CD14-positive monocyte (primary cell): ENCODE measurements at regions not wholly inside any gene's neighbourhood (a gene's known extent, or its start where the extent isn't known, plus 50 kb on each side); places are given as distances from the start of the nearest gene placed in this dataset.

Source experiments
- DNase-seq, 3 donors: peaks; one replicate each; pipeline ENCODE4 v3.0.0-alpha.2; 2011 to 2022
- H2AFZ ChIP-seq: 2 replicates; pipeline ENCODE4 v1.6.0; 2012; ENCODE audit warnings: mild to moderate bottlenecking, low read depth, low read length, inconsistent platforms; ENCODE audit not compliant: insufficient read depth, poor library complexity, severe bottlenecking
- H3K27ac ChIP-seq, 2 donors: 1 replicate in 1 of 2; 2 replicates in 1 of 2; pipeline ENCODE4 v1.5.1; 2012 to 2013; ENCODE audit warnings: low read length in 2 of 2, control low read depth in 1 of 2, inconsistent platforms in 1 of 2, low read depth in 1 of 2, mild to moderate bottlenecking in 1 of 2
- H3K27me3 ChIP-seq, 2 donors: one replicate each; pipeline versions ENCODE4 v1.6.0 to v1.6.1; 2011 to 2013; ENCODE audit warnings: low read length in 2 of 2; ENCODE audit not compliant: control insufficient read depth in 2 of 2, insufficient read depth in 2 of 2
- H3K36me3 ChIP-seq, 2 donors: replicated peaks in 1 of 2; 1 replicate in 1 of 2; 2 replicates in 1 of 2; pipeline versions ENCODE4 v1.5.1 to v1.6.1; 2012 to 2013; ENCODE audit warnings: low read length in 2 of 2, control low read depth in 1 of 2, inconsistent platforms in 1 of 2, mild to moderate bottlenecking in 1 of 2; ENCODE audit not compliant: insufficient read depth in 2 of 2, control insufficient read depth in 1 of 2
- H3K4me1 ChIP-seq, 2 donors: 1 replicate in 1 of 2; 2 replicates in 1 of 2; pipeline versions ENCODE4 v1.5.1 to v1.6.1; 2012 to 2013; ENCODE audit warnings: low read length in 2 of 2, control low read depth in 1 of 2, inconsistent platforms in 1 of 2, mild to moderate bottlenecking in 1 of 2, moderate library complexity in 1 of 2; ENCODE audit not compliant: insufficient read depth in 2 of 2, control insufficient read depth in 1 of 2
- H3K4me2 ChIP-seq: replicated peaks from 2 replicates; pipeline ENCODE3; 2012; ENCODE audit warnings: low read length, moderate library complexity, mild to moderate bottlenecking; ENCODE audit not compliant: poor library complexity, severe bottlenecking; ENCODE audit errors: extremely low read depth
- H3K4me3 ChIP-seq, 3 experiments: fragments of 200-600 bp in 1 of 3; sonication (generic) in 1 of 3; replicated peaks in 1 of 3; 1 replicate in 2 of 3; 2 replicates in 1 of 3; pipeline ENCODE4 v1.5.1; 2011 to 2013; ENCODE audit warnings: low read length in 3 of 3, mild to moderate bottlenecking in 3 of 3, control low read depth in 2 of 3, low read depth in 2 of 3, inconsistent platforms in 1 of 3, moderate library complexity in 1 of 3
- H3K79me2 ChIP-seq: 2 replicates; pipeline ENCODE4 v1.6.0; 2012; ENCODE audit warnings: mild to moderate bottlenecking, control low read depth, inconsistent platforms, low read length, moderate library complexity; ENCODE audit not compliant: insufficient read depth
- H3K9ac ChIP-seq: 2 replicates; pipeline ENCODE4 v1.6.0; 2017; ENCODE audit warnings: low read length, mild to moderate bottlenecking; ENCODE audit not compliant: insufficient read depth, poor library complexity, severe bottlenecking
- H3K9me3 ChIP-seq, 2 donors: replicated peaks in 1 of 2; 1 replicate in 1 of 2; 2 replicates in 1 of 2; pipeline versions ENCODE4 v1.5.1 to v1.6.1; 2012 to 2013; ENCODE audit warnings: low read length in 2 of 2, control low read depth in 1 of 2; ENCODE audit not compliant: control insufficient read depth in 1 of 2, insufficient read depth in 1 of 2
- H4K20me1 ChIP-seq: 2 replicates; pipeline ENCODE4 v1.6.0; 2012; ENCODE audit warnings: mild to moderate bottlenecking, low read length, control low read depth, moderate library complexity; ENCODE audit not compliant: insufficient read depth
- H3K27ac Mint-ChIP-seq, 7 donors: one replicate each; pipeline ENCODE4 v1.8.0; 2020; ENCODE audit warnings: mild to moderate bottlenecking in 7 of 7, mixed read lengths in 7 of 7, moderate library complexity in 6 of 7, inconsistent platforms in 2 of 7
- H3K27me3 Mint-ChIP-seq, 3 donors: one replicate each; pipeline ENCODE4 v1.8.0; 2021 to 2022; ENCODE audit warnings: low read depth in 3 of 3, mild to moderate bottlenecking in 3 of 3, mixed read lengths in 3 of 3, moderate library complexity in 3 of 3, inconsistent platforms in 1 of 3
- H3K36me3 Mint-ChIP-seq, 2 donors: one replicate each; pipeline ENCODE4 v1.8.0; 2020; ENCODE audit warnings: mixed read lengths in 2 of 2, inconsistent platforms in 1 of 2, mild to moderate bottlenecking in 1 of 2
- H3K4me1 Mint-ChIP-seq: one replicate; pipeline ENCODE4 v1.8.0; 2020; ENCODE audit warnings: mild to moderate bottlenecking, mixed read lengths
- H3K4me3 Mint-ChIP-seq, 2 donors: one replicate each; pipeline ENCODE4 v1.8.0; 2020; ENCODE audit warnings: mild to moderate bottlenecking in 2 of 2, mixed read lengths in 2 of 2, moderate library complexity in 1 of 2
- H3K9me3 Mint-ChIP-seq, 7 donors: one replicate each; pipeline ENCODE4 v1.8.0; 2020 to 2022; ENCODE audit warnings: mixed read lengths in 7 of 7, mild to moderate bottlenecking in 6 of 7, moderate library complexity in 6 of 7, inconsistent platforms in 2 of 7
- CTCF ChIP-seq: fragments of 200-600 bp; IDR thresholded peaks from one replicate; pipeline ENCODE4 v1.8.0; 2022; ENCODE audit warnings: antibody characterized with exemption, mild to moderate bottlenecking
- WGBS: methylation state at CpG from one replicate; pipeline ENCODE4 v1.1.5; 2013; ENCODE audit warnings: missing lambda C conversion rate; ENCODE audit not compliant: insufficient coverage; 5-methylcytosine and 5-hydroxymethylcytosine counted together
- intact Hi-C, 2 donors: fragments of 100-400 bp; cut with micrococcal nuclease; formaldehyde crosslinking; loops; one replicate each; pipeline versions ENCODE4 v1.15.0 to v1.15.1; 2023

GRCh38 chr2:21269382-21269781 is 145.6 kb downstream of the TDRD15 start:
- no peaks in the 10 kb centered on the region for H3K79me2 ChIP-seq
- Mint-ChIP-seq H3K27me3 (peaks cover 7 to 10% (median 8%) of the 10 kb centered on the region in 3 donors), H3K36me3 (no peaks in the 10 kb centered on the region), H3K27ac (no peak overlapping the region), H3K9me3 (peaks cover 0 to 3% (median 0%) of the 10 kb centered on the region in 7 donors), H3K4me3 (no peak overlapping the region), H3K4me1 (no peaks in the 10 kb centered on the region)
- no peaks in the 10 kb centered on the region for H3K9me3 ChIP-seq
- no peaks in the 10 kb centered on the region for H3K27me3 ChIP-seq
- no peaks in the 10 kb centered on the region for H3K4me1 ChIP-seq
- no peak overlapping the region for H3K27ac ChIP-seq
- no peak for DNase-seq
- no peak overlapping the region for H3K4me2 ChIP-seq
- no peaks in the 10 kb centered on the region for H4K20me1 ChIP-seq
- no CpG with 5 or more reads among the region's 1 CpG for WGBS
- H3K4me3 ChIP-seq = no peak overlapping the region
- H2AFZ ChIP-seq = no peak overlapping the region
- no peaks in the 10 kb centered on the region for H3K36me3 ChIP-seq
- intact Hi-C loops = no loop called here
- H3K9ac ChIP-seq = no peak overlapping the region
- TF ChIP-seq CTCF = no peak

- no peaks in the 10 kb centered on the region for H3K4me1 Mint-ChIP-seq
- 90% methylated on average over 1 of the region's 2 CpGs for WGBS
Measured at GRCh38 chr2:21270083-21270491, 146.3 kb downstream of the TDRD15 start.

More at GRCh38 chr2:21270083-21270491, 146.3 kb downstream of the TDRD15 start:
- Histone ChIP-seq H3K79me2 (no peaks in the 10 kb centered on the region), H3K36me3 (no peaks in the 10 kb centered on the region), H3K4me1 (no peaks in the 10 kb centered on the region), H3K9ac (no peak overlapping the region), H2AFZ (no peak overlapping the region), H3K4me3 (no peak overlapping the region), H3K4me2 (no peak overlapping the region), H3K9me3 (no peaks in the 10 kb centered on the region), H3K27ac (no peak overlapping the region), H4K20me1 (no peaks in the 10 kb centered on the region), H3K27me3 (no peaks in the 10 kb centered on the region)
- no peak overlapping the region for H3K27ac Mint-ChIP-seq
- peaks cover 7 to 9% (median 7%) of the 10 kb centered on the region in 3 donors for H3K27me3 Mint-ChIP-seq
- DNase-seq = no peak
- intact Hi-C loops = no loop called here
- no peak for TF ChIP-seq CTCF
- H3K36me3 Mint-ChIP-seq = no peaks in the 10 kb centered on the region
- H3K4me3 Mint-ChIP-seq = no peak overlapping the region
- peaks cover 0 to 3% (median 0%) of the 10 kb centered on the region in 7 donors for H3K9me3 Mint-ChIP-seq
